GM19193 (cell line): ENCODE measurements at regions not wholly inside any gene's neighbourhood (a gene's known extent, or its start where the extent isn't known, plus 50 kb on each side); places are given as distances from the start of the nearest gene placed in this dataset.

ENCODE experiments used
- POLR2A ChIP-seq: IDR thresholded peaks from 4 replicates; pipeline ENCODE4 v1.6.1; 2011; ENCODE audit not compliant: insufficient read depth, insufficient read length; ENCODE audit errors: extremely low read depth

- no peak for TF ChIP-seq POLR2A
These were observed 81.0 kb upstream of the TRIO start for GRCh38 chr5:14062178-14062577.

GRCh38 chr5:14061106-14061505, 82.0 kb upstream of the TRIO start:
- no peak for TF ChIP-seq POLR2A

GRCh38 chr5:14060218-14060617, 82.9 kb upstream of the TRIO start:
- no peak for TF ChIP-seq POLR2A

GRCh38 chr5:14059810-14060209, 83.3 kb upstream of the TRIO start:
- TF ChIP-seq POLR2A: no peak

GRCh38 chr5:14057289-14057688, 85.9 kb upstream of the TRIO start:
- no peak for TF ChIP-seq POLR2A

GRCh38 chr5:14056039-14056438, 87.1 kb upstream of the TRIO start:
- no peak for TF ChIP-seq POLR2A

GRCh38 chr5:14054965-14055963, 87.9 kb upstream of the TRIO start:
- no peak for TF ChIP-seq POLR2A

- TF ChIP-seq POLR2A: no peak
These were observed 88.9 kb upstream of the TRIO start for GRCh38 chr5:14054111-14054854.

GRCh38 chr5:14050821-14051220, 92.3 kb upstream of the TRIO start:
- no peak for TF ChIP-seq POLR2A

- TF ChIP-seq POLR2A: no peak
These were observed 94.7 kb upstream of the TRIO start for GRCh38 chr5:14048434-14048833.

GRCh38 chr5:14041528-14042192, 97.2 kb upstream of the DNAH5 start:
- TF ChIP-seq POLR2A: no peak

- TF ChIP-seq POLR2A: no peak
These were observed 96.1 kb upstream of the DNAH5 start for GRCh38 chr5:14040542-14040941.

- TF ChIP-seq POLR2A: no peak
These were observed 95.1 kb upstream of the DNAH5 start for GRCh38 chr5:14039576-14039975.

- TF ChIP-seq POLR2A: no peak
These were observed 94.6 kb upstream of the DNAH5 start for GRCh38 chr5:14039063-14039462.

- TF ChIP-seq POLR2A: no peak
These were observed 94.0 kb upstream of the DNAH5 start for GRCh38 chr5:14038341-14038959.
